GM10847 (cell line): ENCODE measurements at regions not wholly inside any gene's neighbourhood (a gene's known extent, or its start where the extent isn't known, plus 50 kb on each side); places are given as distances from the start of the nearest gene placed in this dataset.

Experiments used
- POLR2A ChIP-seq: IDR thresholded peaks from 2 replicates; pipeline ENCODE4 v1.6.1; 2011; ENCODE audit not compliant: insufficient read length; ENCODE audit errors: extremely low read depth

DNA sequence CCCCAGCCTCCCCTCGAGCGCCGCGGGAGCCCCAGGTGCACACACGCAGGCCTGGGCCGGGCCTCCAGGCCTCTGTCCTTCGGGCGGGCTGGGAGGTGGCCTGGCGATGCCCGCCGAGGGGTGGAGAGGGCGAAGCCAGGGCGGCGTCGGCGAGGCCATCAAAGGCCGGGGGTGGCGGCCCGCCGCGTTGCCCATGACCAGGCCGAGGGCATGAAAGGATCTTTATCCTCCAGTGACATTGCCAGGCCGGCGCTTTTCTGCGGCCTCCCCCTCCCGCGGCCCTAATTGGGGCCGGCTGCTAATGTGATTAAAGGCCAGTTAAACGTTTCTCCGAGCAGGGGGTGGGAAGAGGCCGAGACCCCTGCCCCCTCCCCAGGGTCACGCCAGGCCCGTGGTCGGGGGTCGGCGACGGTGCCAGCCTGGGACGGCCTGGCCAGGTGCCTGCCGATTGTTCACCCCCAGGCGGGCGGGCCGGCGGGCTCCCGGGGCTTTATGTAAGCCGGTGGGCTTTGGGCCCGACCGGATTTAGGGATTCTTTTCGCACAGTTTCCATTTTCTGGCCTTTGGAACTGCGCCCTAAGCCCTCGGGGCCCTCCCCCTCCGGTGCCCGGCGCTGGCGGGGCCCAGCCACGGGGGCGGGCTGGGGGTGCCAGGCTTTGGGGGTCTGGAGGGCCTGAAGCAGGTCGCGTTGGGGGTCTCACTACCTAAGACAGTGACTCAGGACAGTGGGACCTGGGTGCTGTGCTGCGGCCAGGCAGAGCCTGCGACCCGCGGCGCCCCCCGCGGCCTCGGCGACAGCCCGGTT, 103.2 kb upstream of the DIO3 start:
- TF ChIP-seq POLR2A = no peak

DNA sequence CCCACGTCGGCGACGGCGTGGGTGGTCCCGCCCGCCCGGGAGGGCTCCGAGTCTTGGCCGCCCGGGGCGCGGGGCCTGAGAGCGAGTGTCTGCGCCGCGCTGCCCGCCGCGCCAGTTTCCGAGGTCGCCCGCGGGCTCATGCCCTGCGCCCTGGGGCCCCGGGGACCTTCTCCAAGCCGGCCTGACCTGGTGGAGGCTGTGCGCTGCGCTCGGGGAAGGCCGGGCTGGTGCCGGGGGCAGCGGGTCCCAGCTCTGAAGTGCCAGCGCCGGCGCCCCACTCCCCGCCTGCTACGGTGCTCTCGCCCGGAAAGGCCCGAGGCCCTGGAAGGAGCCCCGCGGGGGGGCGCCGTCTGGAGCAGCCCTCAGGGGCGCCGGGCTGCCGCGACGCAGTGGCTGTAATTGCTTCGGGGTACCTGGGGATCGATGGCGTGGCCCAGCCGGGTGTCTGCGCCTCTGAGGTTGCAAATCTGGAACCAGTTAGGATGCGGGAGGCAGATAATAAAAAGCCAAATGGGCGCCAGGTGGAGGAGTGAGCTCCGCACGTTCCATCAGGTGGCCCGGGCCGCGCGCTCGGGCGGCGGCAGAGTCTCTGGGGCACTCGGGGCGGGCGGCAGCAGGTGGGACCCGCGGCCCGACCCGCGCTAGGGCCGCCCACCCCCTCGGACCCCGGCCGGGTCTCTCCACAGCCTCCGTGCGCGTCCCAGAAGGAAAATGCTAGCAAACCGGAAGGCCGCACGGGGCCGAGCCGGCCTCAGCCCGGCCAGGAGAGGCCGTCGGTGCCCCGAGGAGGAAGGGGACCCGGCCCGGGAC, 102.3 kb upstream of the DIO3 start:
- no peak for TF ChIP-seq POLR2A

DNA sequence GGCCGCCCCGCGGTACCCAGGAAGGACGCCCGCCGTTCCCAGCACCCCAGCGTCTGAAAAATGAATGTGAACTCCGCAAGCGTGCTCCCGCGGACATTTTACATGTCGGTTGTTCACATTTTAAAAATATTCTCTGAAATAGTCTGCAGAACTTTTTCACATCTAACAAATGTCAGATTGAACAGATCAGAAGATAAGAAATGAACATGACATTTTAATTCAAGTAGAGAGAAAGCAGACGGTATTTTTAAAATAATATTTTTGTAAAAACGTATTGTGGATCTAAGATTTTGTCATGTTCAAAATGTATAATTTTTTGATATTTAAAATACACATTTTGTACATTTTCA, 101.8 kb upstream of the DIO3 start:
- no peak for TF ChIP-seq POLR2A

DNA sequence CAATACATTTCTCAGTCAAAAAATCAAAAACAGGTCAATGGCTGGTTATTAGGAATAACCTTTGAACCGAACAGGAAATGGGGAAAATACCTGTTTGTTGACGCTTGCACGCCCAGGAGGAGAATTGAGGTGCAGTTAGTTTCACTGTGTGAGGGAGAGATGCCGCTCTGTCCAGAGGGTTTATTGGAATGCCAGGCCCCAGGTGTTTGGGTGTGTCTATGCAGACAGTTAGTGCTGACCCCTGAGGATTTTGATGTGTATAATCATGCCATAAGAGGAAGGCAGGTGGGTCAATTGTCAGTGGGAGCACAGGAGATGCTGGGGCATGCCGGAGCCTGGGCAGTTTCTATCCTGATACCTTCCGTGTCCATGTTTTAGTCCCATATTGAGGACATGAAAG, 100.8 kb upstream of the DIO3 start:
- no peak for TF ChIP-seq POLR2A

DNA sequence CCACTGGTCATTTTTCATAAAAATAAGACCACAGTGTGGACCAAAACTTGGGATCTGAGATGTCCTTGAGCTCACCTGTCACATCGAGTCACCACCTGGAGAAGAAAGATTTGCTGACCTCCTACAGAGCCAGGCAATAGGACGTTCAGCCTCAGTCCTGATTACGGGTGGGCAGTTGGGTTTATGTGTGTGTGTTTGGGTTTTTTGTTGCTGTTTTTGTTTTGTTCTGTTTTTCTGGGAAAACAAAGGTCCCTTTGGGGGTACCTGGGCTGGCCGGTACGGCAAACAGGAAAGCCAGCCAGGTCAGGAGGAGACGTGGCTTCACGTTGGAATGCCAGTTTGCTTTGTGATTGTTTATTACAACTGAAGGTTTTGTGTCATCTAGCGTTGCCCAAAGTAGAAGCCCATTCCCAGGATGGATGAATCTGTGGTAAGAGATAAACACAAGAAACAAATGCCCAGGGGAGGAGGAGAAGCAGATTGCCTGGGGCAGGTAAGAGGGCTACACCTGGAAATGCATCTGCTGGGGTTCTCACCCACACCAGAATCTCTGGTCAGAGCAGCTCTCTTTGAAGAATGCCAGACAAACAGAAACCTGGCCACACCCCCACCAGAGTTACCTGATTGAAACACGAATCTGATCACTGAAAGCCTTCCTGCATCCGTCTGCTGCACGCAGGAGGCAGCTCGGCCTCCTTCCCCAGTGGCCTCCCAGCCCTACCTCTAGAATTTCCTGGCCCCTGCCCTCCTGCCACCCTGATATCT, 100.1 kb upstream of the DIO3 start:
- TF ChIP-seq POLR2A = no peak

DNA sequence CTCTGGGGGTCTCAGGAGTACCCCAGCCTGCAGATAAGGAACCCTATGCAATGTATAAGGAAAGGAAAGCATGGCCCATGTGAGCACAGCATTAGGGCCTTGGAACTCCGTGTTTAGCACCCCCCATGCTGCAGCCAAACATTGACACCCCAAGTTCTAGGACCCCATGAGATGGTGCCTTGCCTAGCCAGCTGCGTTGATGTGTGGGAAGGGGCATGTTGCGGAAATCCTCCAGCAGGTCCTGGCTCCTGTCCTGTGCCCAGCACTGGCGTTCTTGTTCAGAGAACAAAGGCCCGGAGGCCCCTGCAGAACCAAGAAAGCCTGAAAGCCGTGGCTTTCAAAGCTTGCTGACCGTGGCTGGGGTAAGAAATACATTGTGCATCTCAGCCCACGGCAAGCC, 99.4 kb upstream of the DIO3 start:
- no peak for TF ChIP-seq POLR2A

DNA sequence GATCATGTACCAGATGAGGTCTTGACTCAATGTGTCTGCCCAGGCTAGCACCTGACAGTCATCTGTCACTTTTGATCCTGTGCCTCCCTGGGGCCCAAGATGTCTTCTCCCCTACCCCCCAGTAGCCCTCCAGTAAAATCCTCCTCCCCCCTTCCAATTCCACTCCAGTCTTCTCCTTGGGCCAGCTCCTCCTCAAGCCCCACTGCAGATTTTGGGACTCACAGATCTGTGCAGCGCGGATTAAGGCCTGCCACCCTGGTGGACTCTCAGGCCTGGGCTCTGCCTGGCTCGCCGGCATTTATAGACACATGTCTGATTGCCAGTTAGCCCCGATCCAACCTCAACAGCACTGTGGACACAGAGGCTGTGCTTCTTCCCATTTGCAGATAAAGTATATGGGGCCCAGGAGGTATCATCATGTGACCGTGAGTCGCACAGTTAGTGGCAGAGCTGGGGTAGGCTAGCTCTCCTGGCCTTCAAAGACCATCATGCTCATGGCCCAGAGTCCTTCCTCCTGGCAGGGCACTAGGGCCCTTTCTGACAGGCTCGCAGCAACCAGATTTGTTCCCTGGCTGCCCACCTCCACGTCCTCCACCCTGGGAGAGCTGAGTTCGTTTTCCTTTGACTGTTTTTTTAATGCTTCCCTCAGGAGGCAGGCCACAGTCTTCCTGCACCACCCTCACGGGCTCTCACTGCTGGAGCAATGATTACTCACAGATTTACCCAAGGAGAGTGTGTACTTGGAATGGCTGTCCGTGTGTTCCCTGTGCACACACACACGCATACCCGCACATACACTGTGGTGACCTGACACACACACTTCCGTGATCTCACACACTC, 98.3 kb upstream of the DIO3 start:
- TF ChIP-seq POLR2A = no peak

DNA sequence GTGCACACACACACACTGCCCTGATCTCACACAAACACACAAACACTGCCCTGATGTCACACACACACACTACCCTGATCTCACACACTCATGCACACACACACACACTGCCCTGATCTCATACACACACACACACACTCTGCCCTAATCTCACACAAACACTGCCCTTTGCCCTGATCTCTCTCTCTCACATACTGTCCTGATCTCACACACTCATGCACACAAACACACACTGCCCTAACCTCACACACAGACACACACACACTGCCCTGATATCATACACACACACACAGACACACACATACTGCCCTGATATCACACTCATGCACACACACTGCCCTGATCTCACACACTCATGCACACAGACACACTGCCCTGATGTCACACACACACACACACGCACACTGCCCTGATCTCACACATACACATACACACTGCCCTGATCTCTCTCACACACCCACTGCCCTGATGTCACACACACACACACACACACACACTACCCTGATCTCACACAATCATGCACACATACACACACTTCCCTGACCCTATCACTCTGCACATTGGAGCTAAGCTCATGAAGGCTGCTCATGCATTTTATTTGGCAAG, 97.6 kb upstream of the DIO3 start:
- no peak for TF ChIP-seq POLR2A

DNA sequence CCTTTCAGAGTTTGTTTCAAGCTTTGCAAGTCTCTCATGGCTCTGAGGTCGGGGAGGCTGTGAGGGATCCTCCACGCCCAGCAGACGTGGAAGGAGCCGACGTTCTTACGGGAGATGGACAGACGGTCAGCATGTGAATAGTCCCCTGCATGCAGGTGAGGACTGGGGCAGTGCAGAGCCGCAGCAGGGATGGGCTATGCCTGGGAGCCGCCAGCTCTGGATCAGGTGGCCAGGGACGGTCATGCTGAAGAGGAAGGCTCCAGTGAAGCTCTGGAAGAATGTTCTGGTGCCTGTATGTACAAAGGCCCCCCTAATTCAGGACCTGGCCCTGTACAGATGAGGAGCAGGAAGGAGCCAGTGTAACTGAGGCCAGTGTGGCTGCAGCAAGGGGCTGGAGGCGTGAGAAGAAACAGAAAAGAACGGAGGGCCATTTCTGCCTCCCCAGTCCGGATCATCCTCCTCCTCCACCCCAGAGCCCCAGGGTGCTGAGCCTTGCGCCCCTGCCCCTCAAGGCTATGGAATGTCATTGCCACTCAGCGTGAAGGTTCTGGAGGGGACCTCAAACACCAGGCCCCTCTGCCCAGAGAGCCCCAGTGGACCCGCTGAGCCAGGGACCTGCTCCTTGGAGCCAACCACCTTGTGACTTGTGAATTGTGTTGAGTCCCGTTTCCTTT, 96.8 kb upstream of the DIO3 start:
- TF ChIP-seq POLR2A = no peak

DNA sequence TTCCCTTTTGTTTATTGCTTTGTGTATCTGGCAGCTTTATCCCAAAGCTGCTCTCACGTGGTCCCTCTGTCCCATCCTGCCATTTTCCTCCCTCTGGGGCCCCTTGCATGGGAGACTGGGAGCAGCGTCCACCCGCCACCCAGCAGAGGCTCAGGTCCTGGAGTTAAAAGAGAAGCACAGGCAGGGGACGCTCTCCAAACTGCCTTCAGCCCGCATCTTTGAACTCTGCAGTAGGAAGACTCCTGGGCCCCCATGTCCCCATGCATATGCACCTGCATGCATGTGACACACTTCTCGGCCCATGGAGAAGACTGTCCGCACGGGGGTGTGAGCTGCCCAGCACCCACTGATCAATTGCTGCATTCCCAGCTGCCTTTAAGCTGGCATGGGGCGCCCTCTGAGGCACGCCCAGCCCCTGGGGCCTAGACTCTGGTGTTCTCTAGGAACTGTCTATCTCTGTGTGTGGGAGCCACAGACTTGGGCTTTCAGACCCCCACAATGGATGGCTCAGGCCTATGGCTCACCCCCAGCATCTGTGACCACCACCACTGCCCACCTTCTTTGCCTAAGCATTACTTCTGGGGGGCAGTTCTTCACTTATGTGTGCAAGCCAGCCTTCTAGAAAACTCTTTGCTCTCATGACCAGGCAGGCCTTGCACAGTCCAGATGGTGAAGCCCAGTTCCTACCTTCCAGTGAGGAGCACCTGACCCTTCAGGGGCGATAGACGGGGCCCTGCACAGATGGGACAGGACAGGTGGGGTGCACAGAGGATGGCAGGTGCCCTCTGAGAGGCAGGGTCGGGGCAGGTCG, 96.1 kb upstream of the DIO3 start:
- no peak for TF ChIP-seq POLR2A

DNA sequence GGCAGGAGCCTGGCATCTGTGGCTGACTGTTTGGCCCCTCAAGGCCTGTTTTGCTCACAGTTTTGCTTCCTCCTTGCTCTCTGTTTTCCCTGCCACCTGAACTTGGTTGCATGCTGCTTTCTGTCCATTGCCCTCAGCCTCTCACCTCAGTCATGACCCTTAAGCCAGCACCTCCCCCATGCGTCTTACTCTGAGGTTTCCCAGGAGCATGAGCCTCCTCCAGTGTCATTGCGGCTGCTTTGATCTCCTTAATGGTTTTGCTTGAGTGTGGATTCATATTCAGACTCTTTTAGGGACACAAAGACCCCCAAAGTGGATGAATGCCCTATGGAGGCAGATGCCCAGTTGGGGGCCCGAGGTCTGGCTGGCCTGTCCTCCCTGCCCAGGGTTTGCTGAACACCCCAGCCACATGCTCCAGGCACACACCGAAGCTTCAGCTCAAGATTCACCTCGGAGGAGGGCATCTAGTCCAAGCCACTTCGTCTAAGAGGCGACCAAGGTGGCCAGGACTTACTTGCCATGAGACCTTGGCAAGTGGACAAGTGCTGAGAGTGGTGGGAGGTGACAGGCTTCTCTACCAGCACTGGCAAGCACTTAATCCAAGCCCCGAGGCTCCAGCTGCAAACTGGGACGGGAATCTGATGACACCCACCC, 95.4 kb upstream of the DIO3 start:
- TF ChIP-seq POLR2A = no peak

DNA sequence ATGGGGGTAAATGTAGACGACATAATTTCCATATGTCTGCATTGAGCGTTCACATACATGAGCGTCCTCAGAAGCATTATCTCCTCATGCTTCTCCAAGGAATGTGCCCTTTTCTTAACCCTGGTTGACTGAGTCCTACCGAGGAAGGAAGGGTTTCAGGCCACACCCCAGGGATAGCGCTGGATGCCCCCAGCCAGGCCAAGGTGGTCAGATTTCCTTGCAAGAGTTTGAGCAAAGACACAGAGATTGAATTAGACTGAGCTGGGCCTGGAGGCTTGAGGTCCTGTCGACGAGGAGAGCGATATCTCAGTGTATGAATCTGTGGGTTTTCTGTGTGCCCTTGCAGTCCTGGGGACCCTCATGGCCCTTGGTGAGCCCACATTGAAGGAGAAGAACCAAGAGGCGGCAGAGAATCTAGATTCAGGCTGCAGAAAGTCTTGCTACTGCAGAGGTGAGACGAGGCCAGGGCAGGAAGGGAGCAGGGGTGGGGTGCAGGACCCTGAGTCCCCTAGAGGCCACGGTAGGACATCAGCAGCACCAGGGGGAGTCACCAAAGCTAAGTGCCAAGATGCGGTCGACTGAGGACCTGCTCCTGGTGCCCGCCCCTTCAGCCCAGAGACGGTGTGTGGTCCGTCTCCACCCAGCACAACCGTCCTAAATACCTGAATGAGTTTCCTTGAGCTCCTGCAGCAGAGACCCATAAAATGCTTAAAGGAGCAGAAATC, 94.7 kb upstream of the DIO3 start:
- TF ChIP-seq POLR2A = no peak
